ENCODE measurements at regions not wholly inside any gene's neighbourhood (a gene's known extent, or its start where the extent isn't known, plus 50 kb on each side); places are given as distances from the start of the nearest gene placed in this dataset.

- no peak for TF ChIP-seq CTCF (IDR thresholded peaks at IDR 0.05)
- no peak overlapping the region for H3K4me3 ChIP-seq
- DNase-seq (ENCODE audit: low spot score) (no peak), ATAC-seq (ENCODE audit: insufficient number of reproducible peaks, low FRiP score, low read depth) (no peak)
- no peaks in the 10 kb centered on the region for H3K27me3 ChIP-seq (replicated peaks; ENCODE audit: insufficient read depth)
- H3K9me3 ChIP-seq: no peaks in the 10 kb centered on the region
- H3K27ac ChIP-seq: no peak overlapping the region
- H3K36me3 ChIP-seq: no peaks in the 10 kb centered on the region
- no peaks in the 10 kb centered on the region for H3K4me1 ChIP-seq (ENCODE audit: control insufficient read depth in 1 of 2, low read depth in 2 of 2)
These were observed 723.3 kb upstream of the MAP3K7 start for GRCh38 chr6:91310178-91310577.

GRCh38 chr6:91305755-91306154 is 718.9 kb upstream of the MAP3K7 start:
- H3K9me3 ChIP-seq: no peaks in the 10 kb centered on the region
- H3K27me3 ChIP-seq (replicated peaks; ENCODE audit: insufficient read depth): no peaks in the 10 kb centered on the region
- no peak overlapping the region for H3K27ac ChIP-seq
- H3K36me3 ChIP-seq: no peaks in the 10 kb centered on the region
- no peaks in the 10 kb centered on the region for H3K4me1 ChIP-seq (ENCODE audit: control insufficient read depth in 1 of 2, low read depth in 2 of 2)
- DNase-seq (ENCODE audit: low spot score) (no peak), ATAC-seq (ENCODE audit: insufficient number of reproducible peaks, low FRiP score, low read depth) (no peak)
- no peak for TF ChIP-seq CTCF (IDR thresholded peaks at IDR 0.05)
- no peak overlapping the region for H3K4me3 ChIP-seq

GRCh38 chr6:91304521-91304920 is 717.6 kb upstream of the MAP3K7 start:
- H3K4me3 ChIP-seq: no peak overlapping the region
- DNase-seq (ENCODE audit: low spot score) (no peak), ATAC-seq (ENCODE audit: insufficient number of reproducible peaks, low FRiP score, low read depth) (no peak)
- no peaks in the 10 kb centered on the region for H3K9me3 ChIP-seq
- H3K36me3 ChIP-seq: no peaks in the 10 kb centered on the region
- H3K27me3 ChIP-seq (replicated peaks; ENCODE audit: insufficient read depth): no peaks in the 10 kb centered on the region
- no peak overlapping the region for H3K27ac ChIP-seq
- H3K4me1 ChIP-seq (ENCODE audit: control insufficient read depth in 1 of 2, low read depth in 2 of 2): peaks cover 5 to 6% of the 10 kb centered on the region in 2 donors
- TF ChIP-seq CTCF (IDR thresholded peaks at IDR 0.05): no peak

GRCh38 chr6:91303326-91303725 is 716.5 kb upstream of the MAP3K7 start:
- no peak for DNase-seq (ENCODE audit: low spot score)
- no peak overlapping the region for H3K4me3 ChIP-seq
- no peak overlapping the region for H3K27ac ChIP-seq
- H3K36me3 ChIP-seq: no peaks in the 10 kb centered on the region
- H3K4me1 ChIP-seq (ENCODE audit: control insufficient read depth in 1 of 2, low read depth in 2 of 2): peaks cover 5 to 10% of the 10 kb centered on the region in 2 donors
- no peak for TF ChIP-seq CTCF (IDR thresholded peaks at IDR 0.05)
- no peaks in the 10 kb centered on the region for H3K9me3 ChIP-seq
- no peak for ATAC-seq (ENCODE audit: insufficient number of reproducible peaks, low FRiP score, low read depth)
- no peaks in the 10 kb centered on the region for H3K27me3 ChIP-seq (replicated peaks; ENCODE audit: insufficient read depth)

- Histone ChIP-seq H3K27me3 (replicated peaks; ENCODE audit: insufficient read depth) (no peaks in the 10 kb centered on the region), H3K9me3 (no peaks in the 10 kb centered on the region), H3K27ac (peak overlapping the region; percentile 2 to 41), H3K4me1 (ENCODE audit: control insufficient read depth in 1 of 2, low read depth in 2 of 2) (peaks cover 5 to 10% of the 10 kb centered on the region in 2 donors), H3K4me3 (no peak overlapping the region), H3K36me3 (no peaks in the 10 kb centered on the region)
- no peak for ATAC-seq (ENCODE audit: insufficient number of reproducible peaks, low FRiP score, low read depth)
- DNase-seq (ENCODE audit: low spot score): no peak
- no peak for TF ChIP-seq CTCF (IDR thresholded peaks at IDR 0.05)
These were observed 712.9 kb upstream of the MAP3K7 start for GRCh38 chr6:91299544-91300491.

Measured in thoracic aorta (tissue), 2 donors.